ENCODE measurements at regions not wholly inside any gene's neighbourhood (a gene's known extent, or its start where the extent isn't known, plus 50 kb on each side); places are given as distances from the start of the nearest gene placed in this dataset.

DNA sequence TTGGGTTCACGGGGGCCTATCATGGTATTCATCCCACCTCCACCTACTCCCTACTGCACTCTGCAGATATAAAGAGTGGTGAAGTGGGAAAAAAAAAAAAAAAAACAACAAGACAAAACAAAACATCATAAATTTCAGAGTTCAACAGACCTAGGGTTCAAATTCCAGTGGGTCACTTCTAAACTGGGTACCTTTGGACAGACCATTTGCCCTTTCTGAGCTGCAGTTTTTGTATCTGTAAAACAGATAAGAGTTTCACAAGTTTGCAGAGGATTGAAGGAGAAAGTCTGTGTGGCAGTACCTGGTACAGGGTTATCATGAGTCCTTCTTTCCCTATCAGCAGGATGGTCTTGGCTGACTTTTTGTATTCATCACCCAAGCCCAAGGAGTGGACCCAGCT is 211.2 kb upstream of the EEA1 start:
- H3K36me3 Mint-ChIP-seq (ENCODE audit: unreplicated experiment) = no peaks in the 10 kb centered on the region
- DNase-seq (ENCODE audit: extremely low spot score, unreplicated experiment) = no peak
- peaks cover 3% of the 10 kb centered on the region for H3K27me3 Mint-ChIP-seq (ENCODE audit: unreplicated experiment)
- H3K4me1 Mint-ChIP-seq (ENCODE audit: unreplicated experiment) = peaks cover 23% of the 10 kb centered on the region
- no peaks in the 10 kb centered on the region for H3K9me3 Mint-ChIP-seq (ENCODE audit: unreplicated experiment)
- TF ChIP-seq CTCF (IDR thresholded peaks at IDR 0.05) = no peak
- H3K27ac Mint-ChIP-seq (ENCODE audit: unreplicated experiment) = no peak overlapping the region
- H3K4me3 Mint-ChIP-seq (ENCODE audit: unreplicated experiment) = no peak overlapping the region

DNA sequence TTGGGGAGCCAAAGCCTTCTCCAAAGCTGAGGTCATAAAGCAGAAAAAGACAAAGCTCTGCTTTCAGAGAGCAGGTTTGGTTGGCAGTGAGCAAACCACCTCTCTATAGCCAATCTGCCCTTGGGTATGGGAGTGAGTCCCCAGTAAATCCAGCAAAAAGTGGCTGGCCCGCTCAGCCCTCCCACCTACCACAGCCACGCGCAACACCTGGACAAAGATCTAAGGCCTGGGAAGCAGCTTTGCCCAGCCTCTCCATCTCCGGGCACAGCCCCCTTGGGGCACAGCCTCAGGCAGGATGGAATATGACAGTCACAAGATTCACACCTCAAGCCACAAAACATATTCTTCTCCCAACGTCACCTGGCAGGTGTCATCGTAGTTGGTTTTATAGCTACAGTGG is 211.7 kb upstream of the EEA1 start:
- Mint-ChIP-seq H3K27ac (ENCODE audit: unreplicated experiment) (no peak overlapping the region), H3K4me1 (ENCODE audit: unreplicated experiment) (peaks cover 19% of the 10 kb centered on the region), H3K36me3 (ENCODE audit: unreplicated experiment) (no peaks in the 10 kb centered on the region), H3K9me3 (ENCODE audit: unreplicated experiment) (no peaks in the 10 kb centered on the region), H3K4me3 (ENCODE audit: unreplicated experiment) (no peak overlapping the region), H3K27me3 (ENCODE audit: unreplicated experiment) (peaks cover 3% of the 10 kb centered on the region)
- no peak for TF ChIP-seq CTCF (IDR thresholded peaks at IDR 0.05)
- no peak for DNase-seq (ENCODE audit: extremely low spot score, unreplicated experiment)

- no peak overlapping the region for H3K27ac Mint-ChIP-seq (ENCODE audit: unreplicated experiment)
- H3K9me3 Mint-ChIP-seq (ENCODE audit: unreplicated experiment) = no peaks in the 10 kb centered on the region
- DNase-seq (ENCODE audit: extremely low spot score, unreplicated experiment) = no peak
Measured at GRCh38 chr12:93142881-93143280, 213.8 kb upstream of the EEA1 start.

GRCh38 chr12:93144109-93144508 is 215.0 kb upstream of the EEA1 start:
- Mint-ChIP-seq H3K4me1 (ENCODE audit: unreplicated experiment) (peaks cover 4% of the 10 kb centered on the region), H3K4me3 (ENCODE audit: unreplicated experiment) (no peak overlapping the region), H3K36me3 (ENCODE audit: unreplicated experiment) (no peaks in the 10 kb centered on the region), H3K27ac (ENCODE audit: unreplicated experiment) (no peak overlapping the region), H3K27me3 (ENCODE audit: unreplicated experiment) (peaks cover 3% of the 10 kb centered on the region), H3K9me3 (ENCODE audit: unreplicated experiment) (no peaks in the 10 kb centered on the region)
- no peak for TF ChIP-seq CTCF (IDR thresholded peaks at IDR 0.05)
- DNase-seq (ENCODE audit: extremely low spot score, unreplicated experiment) = no peak

More at GRCh38 chr12:93142881-93143280, 213.8 kb upstream of the EEA1 start:
- Mint-ChIP-seq H3K36me3 (ENCODE audit: unreplicated experiment) (no peaks in the 10 kb centered on the region), H3K4me3 (ENCODE audit: unreplicated experiment) (no peak overlapping the region), H3K27me3 (ENCODE audit: unreplicated experiment) (peaks cover 3% of the 10 kb centered on the region), H3K4me1 (ENCODE audit: unreplicated experiment) (peaks cover 9% of the 10 kb centered on the region)
- no peak for TF ChIP-seq CTCF (IDR thresholded peaks at IDR 0.05)

GRCh38 chr12:93145086-93145485 is 216.0 kb upstream of the EEA1 start:
- H3K27me3 Mint-ChIP-seq (ENCODE audit: unreplicated experiment) = peaks cover 3% of the 10 kb centered on the region
- DNase-seq (ENCODE audit: extremely low spot score, unreplicated experiment) = no peak
- H3K9me3 Mint-ChIP-seq (ENCODE audit: unreplicated experiment) = no peaks in the 10 kb centered on the region
- no peak overlapping the region for H3K27ac Mint-ChIP-seq (ENCODE audit: unreplicated experiment)
- H3K4me1 Mint-ChIP-seq (ENCODE audit: unreplicated experiment) = peaks cover 4% of the 10 kb centered on the region
- no peaks in the 10 kb centered on the region for H3K36me3 Mint-ChIP-seq (ENCODE audit: unreplicated experiment)
- no peak overlapping the region for H3K4me3 Mint-ChIP-seq (ENCODE audit: unreplicated experiment)
- no peak for TF ChIP-seq CTCF (IDR thresholded peaks at IDR 0.05)
